Glomerular endothelial cell (primary cell): ENCODE measurements at regions not wholly inside any gene's neighbourhood (a gene's known extent, or its start where the extent isn't known, plus 50 kb on each side); places are given as distances from the start of the nearest gene placed in this dataset.

Experiments
- DNase-seq: peaks from one replicate; pipeline ENCODE4 v3.0.0-alpha.2; 2011; ENCODE audit warnings: low read depth, low spot score; ENCODE audit errors: extremely low read depth

DNA sequence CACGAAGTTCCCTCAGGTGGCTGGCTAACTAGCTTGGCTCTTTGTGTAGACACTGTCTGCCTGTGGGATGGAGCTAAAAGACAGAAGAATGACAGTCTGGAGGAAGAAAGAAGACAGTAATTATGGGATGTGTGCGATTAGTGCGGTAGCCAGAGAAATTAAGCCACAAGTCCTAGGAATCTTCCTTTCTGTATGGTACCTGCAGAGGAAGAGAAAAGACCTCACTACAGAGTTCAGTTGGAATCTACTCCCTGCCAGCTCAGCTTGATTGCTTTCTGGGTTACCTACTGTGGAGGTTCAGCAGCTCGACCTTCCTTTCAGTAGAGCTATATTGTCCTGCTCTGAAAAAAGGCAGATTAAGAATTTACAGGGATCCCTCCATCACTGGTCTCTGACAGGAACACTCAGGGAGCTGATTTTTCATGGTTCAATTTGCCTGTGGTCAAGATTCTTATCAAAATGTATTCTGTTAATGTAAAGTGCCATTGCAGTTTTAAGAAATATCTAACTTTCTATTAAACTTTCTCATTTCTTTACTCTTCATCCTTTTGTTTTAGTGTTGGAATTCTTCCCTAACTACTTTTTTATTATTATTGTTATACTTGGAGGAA lies 187.2 kb downstream of the CENPW start:
- no peak for DNase-seq

DNA sequence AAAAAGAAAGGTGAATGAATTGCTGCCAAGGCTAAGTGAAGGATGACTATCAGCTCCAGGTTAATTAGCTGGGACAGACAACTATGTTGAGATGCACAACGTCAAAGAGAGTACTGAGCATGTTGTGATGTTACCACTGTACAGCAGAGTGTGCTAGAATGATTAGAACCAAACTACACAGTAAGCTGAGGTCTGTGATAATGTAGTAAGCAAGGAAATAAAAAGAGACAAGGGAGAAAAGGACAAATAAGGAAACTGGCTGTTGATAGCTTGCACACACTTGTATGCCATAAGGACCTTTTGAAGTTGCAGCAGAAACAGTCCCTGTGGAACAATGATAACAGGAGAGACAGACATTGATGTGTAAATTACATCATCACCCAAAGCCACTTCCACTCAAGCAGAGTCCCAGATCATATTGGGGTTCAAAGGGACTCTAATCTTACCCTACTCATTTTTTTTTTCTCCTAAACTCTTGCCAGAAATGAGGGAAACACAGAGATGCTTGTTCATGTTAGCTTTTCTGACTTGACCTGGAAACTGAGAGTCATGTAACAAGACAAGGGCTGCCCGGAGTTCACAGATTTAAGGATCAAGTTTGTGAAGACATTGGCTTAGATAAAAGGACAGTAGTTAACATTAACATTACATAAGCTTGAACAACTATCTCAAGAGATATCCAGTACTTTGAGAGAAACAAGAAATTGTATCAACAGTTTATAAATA lies 189.9 kb downstream of the CENPW start:
- DNase-seq: no peak

DNA sequence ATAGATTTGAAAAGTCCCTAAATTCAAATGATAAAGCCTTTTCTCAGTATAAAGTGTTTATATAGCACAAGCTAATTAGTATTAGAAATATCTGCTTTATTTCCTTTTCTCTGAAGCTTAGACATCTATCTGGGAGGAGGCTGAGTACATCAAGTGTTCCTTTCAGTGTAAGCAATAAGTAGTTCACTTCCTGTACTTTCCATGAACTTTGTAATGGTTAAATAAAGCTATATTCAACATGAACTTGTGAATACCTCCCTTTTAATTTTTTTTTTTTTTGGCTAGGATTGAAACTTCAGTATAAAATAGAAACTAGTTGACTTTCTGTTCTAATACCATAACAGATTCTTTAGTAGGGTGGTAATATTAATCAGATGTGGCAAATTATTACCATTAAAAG lies 190.9 kb downstream of the CENPW start:
- DNase-seq: no peak

DNA sequence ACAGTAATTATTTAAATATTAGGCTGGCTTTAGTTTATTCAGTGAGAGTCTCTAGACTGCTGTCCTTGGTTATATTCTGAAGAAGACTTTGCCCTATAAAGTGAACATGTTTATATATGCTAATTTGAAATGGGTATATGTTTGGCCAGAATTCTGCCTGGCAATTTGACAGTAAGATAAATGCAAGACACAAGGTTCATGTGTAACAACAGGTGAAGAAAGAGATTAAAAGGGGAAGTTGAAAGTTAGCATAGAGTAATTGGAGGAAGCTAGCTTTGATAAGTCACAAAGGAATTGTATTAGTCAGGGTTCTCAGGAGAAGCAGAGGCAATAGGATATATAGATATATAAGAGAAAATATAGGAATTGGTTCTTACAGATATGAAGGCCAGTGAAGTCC lies 191.4 kb downstream of the CENPW start:
- no peak for DNase-seq

DNA sequence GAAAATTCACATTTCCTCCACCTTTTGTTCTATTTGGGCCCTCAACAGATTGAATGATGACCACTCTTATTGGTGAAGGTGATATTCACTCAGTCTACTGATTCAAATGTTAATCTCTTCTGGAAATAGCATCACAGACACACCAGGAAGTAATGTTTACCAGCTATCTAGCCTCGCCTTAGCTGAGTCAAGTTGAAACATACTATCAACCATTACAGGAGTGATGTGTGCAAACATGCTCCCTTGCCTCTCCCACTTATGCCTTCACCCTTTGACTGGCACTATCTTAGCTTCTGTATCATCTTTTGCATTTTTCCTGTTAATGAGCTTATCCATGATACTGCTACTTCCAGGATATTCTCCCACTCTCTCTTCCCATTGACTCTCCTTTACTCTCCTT lies 191.9 kb downstream of the CENPW start:
- no peak for DNase-seq

DNA sequence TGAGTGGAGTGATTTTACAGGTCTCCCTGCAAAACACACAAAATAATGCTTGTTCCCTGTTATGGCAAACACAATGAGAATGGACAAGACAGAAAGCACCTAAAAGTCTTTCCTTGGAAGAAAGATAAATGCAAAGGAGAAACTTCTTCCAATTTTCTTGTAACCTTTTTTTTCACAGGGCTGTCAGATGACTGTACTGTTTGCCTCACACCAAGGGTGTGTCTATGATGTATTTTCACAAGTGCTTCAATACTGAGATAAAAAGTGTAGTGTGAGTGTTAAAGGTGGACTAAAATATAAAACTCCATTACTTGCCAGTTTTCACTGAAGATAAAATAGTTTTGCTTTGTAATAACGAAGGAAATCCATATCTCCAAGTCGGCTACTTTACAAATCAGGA lies 194.5 kb downstream of the CENPW start:
- DNase-seq: no peak

DNA sequence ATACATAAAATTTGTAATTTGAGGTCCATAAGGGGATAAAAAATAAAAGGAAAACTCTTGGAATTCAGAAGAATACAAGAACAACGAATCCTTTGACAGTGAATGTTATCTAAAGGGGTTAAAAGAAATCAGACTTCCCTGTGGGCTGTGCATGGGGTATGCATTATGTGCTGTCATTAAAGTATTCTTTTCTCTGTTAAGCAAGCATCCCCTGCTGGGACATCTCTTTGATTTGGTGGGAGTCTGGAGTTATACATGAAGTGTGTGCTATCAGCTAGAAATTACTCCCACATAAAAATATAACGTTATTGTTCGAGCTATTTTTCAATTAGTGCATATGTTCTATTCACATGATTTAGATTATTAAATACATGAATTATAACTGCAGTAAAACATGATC lies 195.2 kb downstream of the CENPW start:
- no peak for DNase-seq

DNA sequence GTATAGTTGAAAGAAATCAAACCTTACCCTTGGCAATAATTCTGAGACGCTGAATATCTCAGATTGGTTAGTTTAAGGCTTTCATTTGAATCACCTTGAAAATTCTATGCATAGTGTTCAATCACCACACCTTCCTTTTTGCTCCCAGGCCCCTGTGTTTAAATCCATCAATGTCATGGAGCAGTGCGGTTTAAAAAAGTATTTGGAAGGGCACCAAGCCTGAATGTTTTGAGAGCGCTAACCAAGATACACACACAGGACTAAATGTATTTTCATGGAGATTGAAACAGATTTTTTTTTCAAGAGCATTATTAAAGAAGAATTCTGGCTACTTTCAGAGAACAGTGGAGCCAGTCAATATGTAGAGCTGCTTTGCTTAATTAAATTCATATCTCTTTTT lies 195.7 kb downstream of the CENPW start:
- no peak for DNase-seq

DNA sequence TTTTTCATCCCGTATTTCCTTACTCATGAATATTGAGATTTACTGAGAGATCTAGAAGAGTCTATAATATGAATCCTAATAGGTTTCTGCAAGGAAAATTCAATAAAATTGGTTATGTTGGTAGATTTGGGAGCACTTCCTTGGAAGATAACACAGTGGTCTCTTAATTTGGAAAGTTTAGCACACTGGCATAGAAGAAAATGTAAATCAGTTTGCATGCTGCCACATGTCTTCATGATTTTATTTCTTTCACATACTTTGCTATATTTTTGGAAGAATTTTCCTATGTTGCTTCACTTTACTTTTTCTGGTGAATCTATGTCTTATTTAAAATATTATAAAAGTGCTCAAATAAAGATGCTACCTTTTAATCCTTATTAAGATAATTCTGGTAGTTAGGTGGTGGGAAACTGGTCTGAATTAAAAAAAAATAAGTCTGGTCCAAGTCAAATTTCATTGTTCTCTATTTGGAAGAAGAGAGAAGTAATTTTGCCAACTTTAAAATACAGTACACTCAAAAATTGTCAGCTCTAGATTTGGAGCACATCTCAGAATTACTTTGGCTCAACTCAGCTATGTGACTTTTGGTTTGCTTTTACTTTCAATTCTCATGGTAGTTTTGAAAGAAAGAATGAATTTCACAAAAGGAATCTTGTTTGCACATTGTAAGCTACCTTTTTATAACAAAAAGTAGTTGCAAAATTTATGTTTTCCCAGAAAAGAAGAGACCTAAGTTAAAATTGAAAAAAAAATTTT lies 197.3 kb downstream of the CENPW start:
- DNase-seq: no peak

DNA sequence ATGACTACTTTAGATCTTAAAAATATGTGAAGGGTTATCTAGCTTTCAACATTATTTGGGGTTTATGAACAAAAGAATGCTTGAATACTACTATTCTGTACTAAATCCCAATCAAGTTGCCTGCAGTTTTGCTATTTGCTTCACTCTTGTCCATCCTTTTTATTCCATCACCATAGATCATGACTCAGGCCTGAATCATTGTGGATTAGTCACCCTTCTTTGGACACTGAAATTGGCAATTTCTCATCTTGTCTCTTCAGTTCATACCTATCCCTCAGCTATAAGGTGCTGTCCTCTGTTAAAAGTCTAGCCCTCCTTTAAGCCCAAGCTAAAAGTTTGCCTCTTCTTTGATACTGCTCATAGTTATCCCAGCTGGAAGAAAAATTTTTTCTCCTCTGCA lies 199.1 kb downstream of the CENPW start:
- no peak for DNase-seq

DNA sequence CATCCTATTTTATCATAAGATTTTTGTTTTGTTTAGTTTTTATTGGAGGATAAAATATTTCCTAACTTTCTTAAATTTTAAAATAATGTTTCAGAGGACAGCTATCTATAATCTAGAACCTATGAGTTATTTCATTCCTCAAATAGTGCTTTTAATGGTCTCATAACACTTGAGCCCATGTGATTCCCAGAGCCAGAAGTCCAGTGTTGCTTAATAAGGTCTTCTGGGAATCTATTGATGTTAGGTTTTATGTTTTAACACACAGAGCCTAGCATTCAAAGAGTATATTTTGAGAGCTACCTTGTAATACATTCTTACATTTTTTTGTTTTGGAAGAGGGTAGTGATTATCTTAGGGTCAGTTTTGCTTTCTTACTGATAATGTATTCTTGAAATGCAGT lies 200.2 kb downstream of the CENPW start:
- DNase-seq: no peak

DNA sequence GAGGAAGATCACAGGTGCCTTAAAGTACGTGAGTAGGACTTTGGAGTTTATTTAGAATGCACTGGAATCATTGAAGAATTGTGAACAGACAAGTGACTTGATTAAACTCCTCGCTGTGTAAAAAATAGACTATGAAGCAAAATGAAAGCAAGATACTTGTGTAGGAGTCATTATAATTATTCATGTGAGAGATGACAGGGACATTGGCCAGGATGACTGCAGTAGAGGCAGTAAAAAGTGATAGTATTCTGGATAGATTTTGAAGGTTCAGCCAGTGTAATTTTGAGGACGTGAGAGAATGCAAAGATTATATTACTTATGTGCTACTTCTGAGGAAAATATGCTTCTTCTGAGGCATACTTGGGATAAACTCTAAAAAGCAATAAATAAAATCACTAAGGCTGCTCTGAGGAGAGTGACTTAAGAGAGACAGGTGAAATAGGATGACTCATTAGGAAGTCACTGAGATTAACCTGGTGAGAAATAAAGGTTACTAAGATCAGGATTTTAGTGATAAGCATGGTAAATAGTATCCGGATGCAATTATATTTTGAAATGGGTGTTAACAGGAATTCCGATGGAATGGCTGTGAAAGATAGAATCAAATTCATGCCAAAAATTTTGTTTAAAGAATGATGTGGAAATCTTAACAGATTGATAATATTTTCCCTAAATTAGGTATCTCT lies 202.0 kb downstream of the CENPW start:
- no peak for DNase-seq

DNA sequence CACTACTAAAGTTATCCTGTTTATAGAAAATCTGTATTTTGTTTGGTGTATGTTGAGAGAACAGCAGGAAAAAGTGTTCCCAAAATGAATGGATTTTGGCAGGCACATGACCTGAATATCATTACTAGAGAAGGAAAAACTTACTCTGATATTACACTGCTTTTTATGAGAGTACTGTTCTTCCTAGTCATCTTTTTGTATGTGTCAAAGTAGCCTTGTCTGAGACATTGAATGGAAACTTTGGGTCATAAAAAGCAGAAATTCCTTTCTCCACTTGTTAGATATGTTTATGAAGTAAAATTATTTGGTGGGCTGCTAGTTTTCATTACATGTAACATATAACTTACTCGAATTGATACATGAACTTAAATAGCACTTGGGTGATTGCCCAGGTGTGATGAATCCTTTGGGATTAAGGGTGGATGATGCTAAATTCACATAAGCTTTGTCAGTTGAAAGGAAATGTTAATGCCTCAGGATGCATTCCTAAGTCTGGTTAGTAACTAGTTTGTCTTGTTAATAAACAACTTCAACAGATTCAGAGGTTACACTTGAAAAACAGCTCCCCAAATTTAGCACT lies 206.7 kb downstream of the CENPW start:
- DNase-seq: no peak

DNA sequence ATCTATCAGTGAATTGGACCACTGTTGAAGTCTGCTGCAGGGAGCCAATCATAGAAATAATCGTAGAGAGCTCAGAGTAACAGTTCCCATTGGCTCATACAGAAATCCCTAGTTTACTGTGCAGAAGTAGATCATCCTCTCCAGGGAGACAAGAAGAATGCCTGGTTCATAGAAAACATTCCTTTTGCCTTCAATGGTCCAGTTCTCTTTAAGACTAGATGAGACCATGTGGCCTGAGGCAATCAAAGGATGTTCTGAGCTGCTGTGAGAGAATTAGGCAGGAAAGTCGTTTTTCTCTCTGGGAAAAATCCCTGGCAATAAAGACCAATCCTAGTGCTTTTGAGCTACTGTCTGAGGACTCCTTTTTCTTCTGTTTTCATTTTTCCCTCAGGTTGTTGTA lies 208.4 kb downstream of the CENPW start:
- no peak for DNase-seq

DNA sequence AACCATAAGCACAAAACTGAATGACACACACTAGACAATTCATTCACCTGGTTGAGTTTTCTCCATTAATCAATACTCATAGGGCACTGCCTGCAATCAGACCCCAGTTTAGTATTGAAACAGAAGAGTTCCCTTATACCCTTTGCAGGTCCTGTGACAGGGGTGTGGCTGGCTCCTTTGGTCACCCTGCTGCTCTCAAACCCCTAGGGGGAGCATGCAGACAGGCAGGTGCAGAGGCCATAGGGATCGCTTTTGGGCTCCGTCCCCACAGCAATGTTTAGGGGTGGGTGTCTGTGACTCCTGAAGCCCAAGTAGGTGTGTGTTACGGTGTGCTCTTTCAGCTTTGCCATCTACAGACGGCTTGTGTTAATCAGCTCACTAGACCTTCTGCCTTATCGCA lies 210.4 kb downstream of the CENPW start:
- DNase-seq: no peak

DNA sequence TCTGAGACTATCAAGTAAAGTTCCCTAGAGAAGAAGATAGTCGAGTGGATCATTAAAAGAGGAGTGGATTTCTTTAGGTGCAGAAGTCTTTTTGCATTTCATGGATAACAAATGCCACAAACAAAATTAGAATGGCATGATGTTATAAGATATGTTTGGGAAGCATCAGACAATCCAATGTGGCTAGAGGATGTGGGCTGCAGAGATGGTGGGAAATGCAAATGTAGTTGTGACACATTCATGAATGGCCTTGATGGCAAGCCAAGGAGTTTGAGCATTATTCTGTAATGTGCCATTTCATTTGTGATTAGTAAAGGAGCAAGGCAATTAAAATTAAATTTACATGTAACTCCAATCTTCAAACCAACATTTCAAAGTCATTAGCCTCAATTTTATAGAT lies 211.9 kb downstream of the CENPW start:
- no peak for DNase-seq

DNA sequence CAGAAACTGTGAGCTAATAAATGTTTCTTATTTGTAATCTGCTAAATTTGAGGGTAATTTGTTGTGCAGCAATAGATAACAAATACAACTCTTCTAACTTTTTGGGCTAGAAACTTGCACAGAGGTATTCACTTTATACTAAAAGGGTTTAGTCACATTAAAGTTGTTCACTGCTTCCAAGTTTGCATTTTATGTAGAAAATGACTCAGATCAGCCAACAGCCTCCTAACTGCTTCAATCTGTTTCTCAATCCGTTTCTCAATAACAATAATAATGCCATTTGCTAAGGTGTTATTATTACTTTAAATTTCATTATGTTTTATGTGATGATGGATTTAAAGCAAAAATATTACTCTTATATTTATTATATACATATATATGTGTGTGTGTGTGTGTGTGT lies 213.9 kb downstream of the CENPW start:
- no peak for DNase-seq

DNA sequence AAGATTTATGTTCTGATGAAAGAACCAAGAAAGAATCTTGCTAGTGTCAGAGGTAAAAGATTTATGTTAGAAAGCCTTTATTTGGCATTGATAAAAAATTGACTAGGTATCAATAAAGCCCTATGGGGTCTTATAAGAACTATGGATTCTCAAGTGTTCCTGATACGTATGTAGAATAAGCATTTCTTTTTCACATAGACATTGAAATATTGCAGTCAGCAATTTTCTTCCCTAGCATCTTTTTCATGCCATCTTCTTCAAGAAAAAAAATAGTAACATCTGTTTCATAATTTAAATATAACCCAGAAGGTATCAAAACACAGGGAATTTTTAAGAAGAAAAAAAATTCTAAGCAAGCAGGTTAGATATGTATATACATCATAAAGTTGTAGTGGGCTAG lies 230.6 kb downstream of the CENPW start:
- DNase-seq: no peak

DNA sequence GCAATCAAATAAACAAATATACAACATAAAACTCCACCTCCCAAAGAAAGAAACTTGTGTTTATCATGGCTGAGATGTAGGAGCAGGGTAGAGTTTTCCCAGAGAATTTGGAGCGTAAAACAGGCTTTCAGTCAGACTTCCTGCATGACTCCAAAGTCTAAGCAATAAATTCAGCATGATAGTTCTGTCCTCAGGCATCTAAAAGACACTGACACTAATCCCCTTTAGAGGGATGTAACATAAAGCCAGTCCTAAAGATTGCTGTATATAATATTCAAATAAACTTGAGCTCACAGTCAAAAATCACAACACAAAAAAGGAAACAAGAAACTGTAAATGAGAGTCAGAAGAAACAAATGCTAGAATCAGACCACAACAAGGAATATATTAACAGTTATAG lies 234.4 kb downstream of the CENPW start:
- no peak for DNase-seq

DNA sequence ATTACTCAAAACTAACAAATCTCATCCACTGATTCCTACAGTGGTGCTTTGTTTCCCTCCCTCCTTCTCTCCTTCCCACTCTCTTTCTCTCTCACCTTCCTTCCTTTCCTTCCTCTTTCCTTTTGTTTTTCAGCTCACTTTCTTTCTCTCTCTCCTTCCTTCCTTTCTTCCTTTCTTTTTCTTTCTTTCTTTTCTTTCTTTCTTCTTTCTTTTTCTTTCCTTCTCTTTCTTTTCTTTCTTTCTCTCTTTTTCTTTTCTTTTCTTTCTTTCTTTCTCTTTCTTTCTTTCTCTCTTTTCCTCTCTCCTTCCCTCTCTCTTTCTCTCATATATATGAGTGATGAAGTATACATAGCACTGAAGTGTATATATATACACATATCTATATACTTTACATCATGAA lies 241.4 kb downstream of the CENPW start:
- DNase-seq: no peak

DNA sequence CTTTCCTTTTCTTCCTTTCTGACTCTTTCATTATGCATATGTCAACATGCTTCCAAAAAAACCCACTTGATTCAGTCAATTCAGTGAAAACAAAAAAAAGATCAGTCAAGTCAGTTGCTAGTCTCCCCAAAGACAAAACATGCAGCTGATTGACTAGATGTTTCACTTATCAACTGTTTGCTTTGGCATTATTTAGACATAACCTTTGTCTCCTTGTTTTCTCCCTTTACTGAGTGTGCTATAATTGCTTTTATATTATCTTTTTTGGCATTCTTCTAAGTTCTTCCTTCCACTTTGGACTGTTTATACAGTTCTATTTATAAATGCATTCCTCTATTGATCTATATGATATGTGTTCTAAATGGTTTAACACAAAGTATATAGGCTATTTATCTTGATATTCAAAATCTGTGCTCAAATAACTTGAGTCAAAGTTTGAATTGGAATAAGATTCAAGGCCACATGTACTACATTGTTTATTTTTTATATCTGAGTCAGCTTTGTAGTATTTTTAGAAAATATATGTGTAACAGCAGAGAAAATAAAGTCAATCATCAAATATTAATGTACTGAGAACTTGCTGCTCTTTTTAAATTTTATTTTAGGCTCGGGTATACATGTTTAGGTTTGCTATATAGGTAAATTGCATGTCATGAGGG lies 260.5 kb downstream of the CENPW start:
- no peak for DNase-seq
